ENCODE measurements at regions not wholly inside any gene's neighbourhood (a gene's known extent, or its start where the extent isn't known, plus 50 kb on each side); places are given as distances from the start of the nearest gene placed in this dataset.

DNA sequence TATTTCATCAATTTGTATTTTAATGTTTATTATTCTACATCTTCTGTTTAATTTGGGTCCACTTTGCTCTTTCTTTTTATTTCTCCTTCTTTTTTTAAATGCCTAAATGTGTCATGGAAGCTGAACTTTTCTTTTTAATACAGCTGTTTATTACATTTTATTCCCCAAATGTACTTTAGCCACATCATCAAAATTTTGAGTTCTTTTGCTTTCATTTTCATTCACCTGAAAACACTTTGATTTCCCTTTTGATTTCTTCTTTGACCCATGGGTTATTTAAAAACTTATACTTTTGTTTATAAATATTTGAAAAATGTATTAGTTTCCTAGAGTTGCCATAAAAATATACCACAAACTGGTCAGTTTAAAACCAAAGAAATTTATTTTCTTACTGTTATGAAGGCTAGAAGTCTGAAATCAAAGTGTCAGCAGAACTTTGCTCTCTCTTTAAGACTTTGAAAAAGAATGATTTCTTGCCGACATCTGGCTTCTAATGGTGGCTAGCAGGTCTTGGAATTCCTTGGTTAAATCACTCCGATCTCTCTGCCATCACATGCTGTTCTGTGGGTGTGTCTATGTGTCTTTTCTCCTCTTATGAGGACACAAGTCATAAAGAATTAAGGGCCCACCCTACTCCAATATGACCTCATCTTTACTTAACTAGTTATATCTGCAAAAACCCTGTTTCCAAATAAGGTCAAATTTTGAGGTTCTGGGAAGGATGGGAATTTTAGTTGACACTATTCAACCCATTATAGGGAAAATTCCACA is 225.5 kb downstream of the ANKRD7 start:
- 100% methylated on average over 1 of the region's 2 CpGs for WGBS (ENCODE audit: insufficient coverage)
- POLR2A ChIA-PET = no interaction called here
- no peak overlapping the region for H3K4me3 ChIP-seq (ENCODE audit: control insufficient read depth in 1 of 7, extremely low read depth in 1 of 7, insufficient read depth in 4 of 7, low read depth in 2 of 7, low read length in 6 of 7)
- H3K4me1 ChIP-seq (ENCODE audit: control extremely low read depth in 1 of 4, control insufficient read depth in 4 of 4, insufficient read depth in 4 of 4, low read length in 3 of 4) = no peaks in the 10 kb centered on the region
- no peaks in the 10 kb centered on the region for H3K27me3 ChIP-seq (replicated peaks in 2 of 5; ENCODE audit: control insufficient read depth in 4 of 5, insufficient read depth in 5 of 5, low read length in 4 of 5)
- no peaks in the 10 kb centered on the region for H3K36me3 ChIP-seq (ENCODE audit: control insufficient read depth in 4 of 4, insufficient read depth in 4 of 4, low read length in 3 of 4)
- peaks cover 0 to 1% (median 0%) of the 10 kb centered on the region in 5 experiments for H3K9me3 ChIP-seq (ENCODE audit: control extremely low read depth in 1 of 5, control insufficient read depth in 4 of 5, insufficient read depth in 2 of 5, low read depth in 1 of 5, low read length in 4 of 5)
- no peak for DNase-seq
- H3K27ac ChIP-seq (ENCODE audit: insufficient read depth in 1 of 2, low read depth in 1 of 2, low read length in 2 of 2, poor library complexity in 1 of 2, severe bottlenecking in 2 of 2) = no peak overlapping the region
- CTCF ChIA-PET = no interaction called here

GRCh38 chr7:118452128-118452527 is 227.6 kb downstream of the ANKRD7 start:
- no peaks in the 10 kb centered on the region for H3K36me3 ChIP-seq (ENCODE audit: control insufficient read depth in 4 of 4, insufficient read depth in 4 of 4, low read length in 3 of 4)
- POLR2A ChIA-PET = no interaction called here
- DNase-seq = no peak
- no peaks in the 10 kb centered on the region for H3K27me3 ChIP-seq (replicated peaks in 2 of 5; ENCODE audit: control insufficient read depth in 4 of 5, insufficient read depth in 5 of 5, low read length in 4 of 5)
- peaks cover 0 to 1% (median 0%) of the 10 kb centered on the region in 5 experiments for H3K9me3 ChIP-seq (ENCODE audit: control extremely low read depth in 1 of 5, control insufficient read depth in 4 of 5, insufficient read depth in 2 of 5, low read depth in 1 of 5, low read length in 4 of 5)
- CTCF ChIA-PET = no interaction called here
- H3K4me3 ChIP-seq (ENCODE audit: control insufficient read depth in 1 of 7, extremely low read depth in 1 of 7, insufficient read depth in 4 of 7, low read depth in 2 of 7, low read length in 6 of 7) = no peak overlapping the region
- no peaks in the 10 kb centered on the region for H3K4me1 ChIP-seq (ENCODE audit: control extremely low read depth in 1 of 4, control insufficient read depth in 4 of 4, insufficient read depth in 4 of 4, low read length in 3 of 4)
- no peak overlapping the region for H3K27ac ChIP-seq (ENCODE audit: insufficient read depth in 1 of 2, low read depth in 1 of 2, low read length in 2 of 2, poor library complexity in 1 of 2, severe bottlenecking in 2 of 2)

GRCh38 chr7:118467381-118467780 is 242.9 kb downstream of the ANKRD7 start:
- no peak for DNase-seq
- POLR2A ChIA-PET = no interaction called here
- Histone ChIP-seq H3K4me1 (ENCODE audit: control extremely low read depth in 1 of 4, control insufficient read depth in 4 of 4, insufficient read depth in 4 of 4, low read length in 3 of 4) (no peaks in the 10 kb centered on the region), H3K9me3 (ENCODE audit: control extremely low read depth in 1 of 5, control insufficient read depth in 4 of 5, insufficient read depth in 2 of 5, low read depth in 1 of 5, low read length in 4 of 5) (no peaks in the 10 kb centered on the region), H3K27ac (ENCODE audit: insufficient read depth in 1 of 2, low read depth in 1 of 2, low read length in 2 of 2, poor library complexity in 1 of 2, severe bottlenecking in 2 of 2) (no peak overlapping the region), H3K27me3 (replicated peaks in 2 of 5; ENCODE audit: control insufficient read depth in 4 of 5, insufficient read depth in 5 of 5, low read length in 4 of 5) (no peaks in the 10 kb centered on the region), H3K4me3 (ENCODE audit: control insufficient read depth in 1 of 7, extremely low read depth in 1 of 7, insufficient read depth in 4 of 7, low read depth in 2 of 7, low read length in 6 of 7) (no peak overlapping the region), H3K36me3 (ENCODE audit: control insufficient read depth in 4 of 4, insufficient read depth in 4 of 4, low read length in 3 of 4) (no peaks in the 10 kb centered on the region)
- WGBS (ENCODE audit: insufficient coverage) = 0% methylated on average over 1 of the region's 2 CpGs
- CTCF ChIA-PET = no interaction called here

GRCh38 chr7:118472581-118472980 is 248.1 kb downstream of the ANKRD7 start:
- no peak for DNase-seq
- 94% methylated on average over 2 of the region's 3 CpGs for WGBS (ENCODE audit: insufficient coverage)
- Histone ChIP-seq H3K36me3 (ENCODE audit: control insufficient read depth in 4 of 4, insufficient read depth in 4 of 4, low read length in 3 of 4) (no peaks in the 10 kb centered on the region), H3K4me1 (ENCODE audit: control extremely low read depth in 1 of 4, control insufficient read depth in 4 of 4, insufficient read depth in 4 of 4, low read length in 3 of 4) (no peaks in the 10 kb centered on the region), H3K27ac (ENCODE audit: insufficient read depth in 1 of 2, low read depth in 1 of 2, low read length in 2 of 2, poor library complexity in 1 of 2, severe bottlenecking in 2 of 2) (no peak overlapping the region), H3K27me3 (replicated peaks in 2 of 5; ENCODE audit: control insufficient read depth in 4 of 5, insufficient read depth in 5 of 5, low read length in 4 of 5) (no peaks in the 10 kb centered on the region), H3K4me3 (ENCODE audit: control insufficient read depth in 1 of 7, extremely low read depth in 1 of 7, insufficient read depth in 4 of 7, low read depth in 2 of 7, low read length in 6 of 7) (no peak overlapping the region), H3K9me3 (ENCODE audit: control extremely low read depth in 1 of 5, control insufficient read depth in 4 of 5, insufficient read depth in 2 of 5, low read depth in 1 of 5, low read length in 4 of 5) (no peaks in the 10 kb centered on the region)
- ChIA-PET CTCF (no interaction called here), POLR2A (no interaction called here)

GRCh38 chr7:118473271-118473670 is 248.8 kb downstream of the ANKRD7 start:
- Histone ChIP-seq H3K4me3 (ENCODE audit: control insufficient read depth in 1 of 7, extremely low read depth in 1 of 7, insufficient read depth in 4 of 7, low read depth in 2 of 7, low read length in 6 of 7) (no peak overlapping the region), H3K9me3 (ENCODE audit: control extremely low read depth in 1 of 5, control insufficient read depth in 4 of 5, insufficient read depth in 2 of 5, low read depth in 1 of 5, low read length in 4 of 5) (no peaks in the 10 kb centered on the region), H3K27me3 (replicated peaks in 2 of 5; ENCODE audit: control insufficient read depth in 4 of 5, insufficient read depth in 5 of 5, low read length in 4 of 5) (no peaks in the 10 kb centered on the region), H3K27ac (ENCODE audit: insufficient read depth in 1 of 2, low read depth in 1 of 2, low read length in 2 of 2, poor library complexity in 1 of 2, severe bottlenecking in 2 of 2) (no peak overlapping the region), H3K36me3 (ENCODE audit: control insufficient read depth in 4 of 4, insufficient read depth in 4 of 4, low read length in 3 of 4) (no peaks in the 10 kb centered on the region), H3K4me1 (ENCODE audit: control extremely low read depth in 1 of 4, control insufficient read depth in 4 of 4, insufficient read depth in 4 of 4, low read length in 3 of 4) (no peaks in the 10 kb centered on the region)
- POLR2A ChIA-PET = no interaction called here
- 90% methylated on average over 4 of the region's 5 CpGs for WGBS (ENCODE audit: insufficient coverage)
- CTCF ChIA-PET = no interaction called here
- DNase-seq = no peak

GRCh38 chr7:118476036-118476435 is 251.5 kb downstream of the ANKRD7 start:
- CTCF ChIA-PET = no interaction called here
- no peak for DNase-seq
- H3K9me3 ChIP-seq (ENCODE audit: control extremely low read depth in 1 of 5, control insufficient read depth in 4 of 5, insufficient read depth in 2 of 5, low read depth in 1 of 5, low read length in 4 of 5) = peaks cover 0 to under 1% (median 0%) of the 10 kb centered on the region in 5 experiments
- H3K27ac ChIP-seq (ENCODE audit: insufficient read depth in 1 of 2, low read depth in 1 of 2, low read length in 2 of 2, poor library complexity in 1 of 2, severe bottlenecking in 2 of 2) = no peak overlapping the region
- H3K4me3 ChIP-seq (ENCODE audit: control insufficient read depth in 1 of 7, extremely low read depth in 1 of 7, insufficient read depth in 4 of 7, low read depth in 2 of 7, low read length in 6 of 7) = no peak overlapping the region
- WGBS (ENCODE audit: insufficient coverage) = no CpG with 5 or more reads among the region's 2 CpGs
- H3K27me3 ChIP-seq (replicated peaks in 2 of 5; ENCODE audit: control insufficient read depth in 4 of 5, insufficient read depth in 5 of 5, low read length in 4 of 5) = no peaks in the 10 kb centered on the region
- POLR2A ChIA-PET = interaction anchor here (0.6 kb wide), 1 partner anchor 394 kb away, joined by 3 read pairs; no protein-coding TSS in a partner anchor
- no peaks in the 10 kb centered on the region for H3K36me3 ChIP-seq (ENCODE audit: control insufficient read depth in 4 of 4, insufficient read depth in 4 of 4, low read length in 3 of 4)
- H3K4me1 ChIP-seq (ENCODE audit: control extremely low read depth in 1 of 4, control insufficient read depth in 4 of 4, insufficient read depth in 4 of 4, low read length in 3 of 4) = no peaks in the 10 kb centered on the region

DNA sequence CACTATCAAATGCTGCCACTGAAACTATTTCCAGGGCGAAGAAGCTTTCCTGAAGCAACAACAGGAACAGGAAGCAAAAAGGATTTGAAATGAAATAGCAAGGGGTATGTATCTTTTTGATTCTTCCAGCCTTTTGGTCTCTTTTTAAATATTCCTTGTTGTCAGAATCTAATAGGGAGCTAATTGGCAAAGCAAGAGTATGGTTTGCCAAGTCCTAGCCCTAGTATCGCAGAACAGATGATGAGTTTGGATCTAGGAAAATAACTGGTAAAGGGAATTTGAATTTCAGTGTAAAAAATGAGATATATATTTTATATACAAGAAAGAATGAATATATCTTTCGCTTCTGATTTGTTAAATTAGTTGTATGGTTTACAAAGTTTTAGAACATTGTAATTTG is 252.5 kb downstream of the ANKRD7 start:
- POLR2A ChIA-PET = no interaction called here

More for the DNA sequence above, 252.5 kb downstream of the ANKRD7 start:
- H3K4me3 ChIP-seq (ENCODE audit: control insufficient read depth in 1 of 7, extremely low read depth in 1 of 7, insufficient read depth in 4 of 7, low read depth in 2 of 7, low read length in 6 of 7) = no peak overlapping the region
- 83% methylated on average over 1 of the region's 3 CpGs for WGBS (ENCODE audit: insufficient coverage)
- peaks cover 0 to 5% (median 2%) of the 10 kb centered on the region in 5 experiments for H3K9me3 ChIP-seq (ENCODE audit: control extremely low read depth in 1 of 5, control insufficient read depth in 4 of 5, insufficient read depth in 2 of 5, low read depth in 1 of 5, low read length in 4 of 5)
- H3K36me3 ChIP-seq (ENCODE audit: control insufficient read depth in 4 of 4, insufficient read depth in 4 of 4, low read length in 3 of 4) = no peaks in the 10 kb centered on the region
- no peak overlapping the region for H3K27ac ChIP-seq (ENCODE audit: insufficient read depth in 1 of 2, low read depth in 1 of 2, low read length in 2 of 2, poor library complexity in 1 of 2, severe bottlenecking in 2 of 2)
- no peak for DNase-seq
- no peaks in the 10 kb centered on the region for H3K4me1 ChIP-seq (ENCODE audit: control extremely low read depth in 1 of 4, control insufficient read depth in 4 of 4, insufficient read depth in 4 of 4, low read length in 3 of 4)
- CTCF ChIA-PET = no interaction called here
- H3K27me3 ChIP-seq (replicated peaks in 2 of 5; ENCODE audit: control insufficient read depth in 4 of 5, insufficient read depth in 5 of 5, low read length in 4 of 5) = no peaks in the 10 kb centered on the region
